SK-N-SH treated with all-trans-retinoic acid at 6 μM for 48 hours (cell line): ENCODE measurements at regions not wholly inside any gene's neighbourhood (a gene's known extent, or its start where the extent isn't known, plus 50 kb on each side); places are given as distances from the start of the nearest gene placed in this dataset.

Source experiments
- ATAC-seq: fragments of 200-7000 bp; cut with Tn5 transposase; 3 replicates; pipeline ENCODE4 v1.9.1; 2020; ENCODE audit warnings: mild to moderate bottlenecking, moderate library complexity
- ARNTL ChIP-seq: fragments of 450-650 bp; formaldehyde crosslinking; IDR thresholded peaks from 2 replicates; pipeline ENCODE4 v1.5.0; 2020; ENCODE audit warnings: low read depth, mild to moderate bottlenecking, moderate library complexity, borderline replicate concordance
- BACH2 ChIP-seq: fragments of 250-450 bp; sonication (Bioruptor Pico); IDR thresholded peaks from 2 replicates; pipeline ENCODE4 v1.9.0; 2021; ENCODE audit warnings: mild to moderate bottlenecking, borderline replicate concordance
- CSDC2 ChIP-seq: fragments of 250-450 bp; sonication (Bioruptor Pico); IDR thresholded peaks from 2 replicates; pipeline ENCODE4 v1.5.0; 2020; ENCODE audit warnings: mild to moderate bottlenecking, moderate library complexity
- CSRNP3 ChIP-seq: fragments of 250-450 bp; sonication (Bioruptor Pico); IDR thresholded peaks from 2 replicates; pipeline ENCODE4 v1.5.1; 2021; ENCODE audit warnings: mild to moderate bottlenecking, moderate library complexity
- ISL1 ChIP-seq: fragments of 250-450 bp; sonication (Bioruptor Pico); IDR thresholded peaks from 2 replicates; pipeline ENCODE4 v2.1.2; 2022; ENCODE audit warnings: mild to moderate bottlenecking, moderate library complexity
- OSR1 ChIP-seq: fragments of 250-450 bp; sonication (Bioruptor Pico); IDR thresholded peaks from 2 replicates; pipeline ENCODE4 v1.8.0; 2022; ENCODE audit warnings: moderate library complexity, mild to moderate bottlenecking, inconsistent platforms
- RARB ChIP-seq: fragments of 250-450 bp; sonication (Bioruptor Pico); IDR thresholded peaks from 2 replicates; pipeline ENCODE4 v1.8.0; 2021; ENCODE audit warnings: mild to moderate bottlenecking, moderate library complexity
- SNAI2 ChIP-seq: fragments of 250-450 bp; sonication (Bioruptor Pico); IDR thresholded peaks from 2 replicates; pipeline ENCODE4 v1.5.0; 2020; ENCODE audit warnings: mild to moderate bottlenecking, moderate library complexity
- TCF4 ChIP-seq: fragments of 250-450 bp; sonication (Bioruptor Pico); IDR thresholded peaks from 2 replicates; pipeline ENCODE4 v1.8.0; 2021; ENCODE audit warnings: mild to moderate bottlenecking, moderate library complexity, borderline replicate concordance
- TOX ChIP-seq: fragments of 250-450 bp; sonication (Bioruptor Pico); IDR thresholded peaks from 2 replicates; pipeline ENCODE4 v1.8.0; 2021; ENCODE audit warnings: mild to moderate bottlenecking, moderate library complexity, borderline replicate concordance
- ZC3H10 ChIP-seq: fragments of 250-450 bp; sonication (Bioruptor Pico); IDR thresholded peaks from 2 replicates; pipeline ENCODE4 v1.5.1; 2021; ENCODE audit warnings: mild to moderate bottlenecking, moderate library complexity
- ZFP3 ChIP-seq: fragments of 250-450 bp; sonication (Bioruptor Pico); IDR thresholded peaks from 2 replicates; pipeline ENCODE4 v1.5.0; 2020; ENCODE audit warnings: mild to moderate bottlenecking, moderate library complexity
- ZFP30 ChIP-seq: fragments of 450-650 bp; formaldehyde crosslinking; IDR thresholded peaks from 2 replicates; pipeline ENCODE4 v1.5.0; 2022; ENCODE audit warnings: mild to moderate bottlenecking, moderate library complexity
- ZNF565 ChIP-seq: fragments of 450-650 bp; formaldehyde crosslinking; conservative IDR thresholded peaks from 2 replicates; pipeline ENCODE4 v1.5.0; 2020; ENCODE audit warnings: low read depth, mild to moderate bottlenecking, moderate library complexity
- ZNF70 ChIP-seq: fragments of 450-650 bp; formaldehyde crosslinking; IDR thresholded peaks from 2 replicates; pipeline ENCODE4 v1.5.0; 2020; ENCODE audit warnings: mild to moderate bottlenecking, moderate library complexity
- ZNF8 ChIP-seq: fragments of 450-650 bp; formaldehyde crosslinking; IDR thresholded peaks from 2 replicates; pipeline ENCODE4 v1.5.0; 2020; ENCODE audit warnings: mild to moderate bottlenecking, moderate library complexity
- TF ChIP-seq, protein P1 (sequence below): fragments of 250-450 bp; sonication (Bioruptor Pico); IDR thresholded peaks from 2 replicates; pipeline ENCODE4 v1.8.0; 2020; ENCODE audit warnings: mild to moderate bottlenecking, moderate library complexity, borderline replicate concordance
- TF ChIP-seq, protein P2 (sequence below): fragments of 250-450 bp; sonication (Bioruptor Pico); IDR thresholded peaks from 2 replicates; pipeline ENCODE4 v1.5.0; 2020; ENCODE audit warnings: mild to moderate bottlenecking, moderate library complexity
- TF ChIP-seq, protein P3 (sequence below): fragments of 250-450 bp; sonication (Bioruptor Pico); IDR thresholded peaks from 2 replicates; pipeline ENCODE4 v1.5.1; 2020; ENCODE audit warnings: low read depth, mild to moderate bottlenecking, moderate library complexity
- TF ChIP-seq, protein P4 (sequence below): fragments of 250-450 bp; sonication (Bioruptor Pico); IDR thresholded peaks from 2 replicates; pipeline ENCODE4 v1.8.0; 2021; ENCODE audit warnings: low read depth, mild to moderate bottlenecking, moderate library complexity, borderline replicate concordance

GRCh38 chr6:113031591-113032238 is 684.6 kb downstream of the RFPL4B start:
- peak; percentile 27; the same call in 2 of the 3 replicates for ATAC-seq
- TF ChIP-seq, protein P1, sequence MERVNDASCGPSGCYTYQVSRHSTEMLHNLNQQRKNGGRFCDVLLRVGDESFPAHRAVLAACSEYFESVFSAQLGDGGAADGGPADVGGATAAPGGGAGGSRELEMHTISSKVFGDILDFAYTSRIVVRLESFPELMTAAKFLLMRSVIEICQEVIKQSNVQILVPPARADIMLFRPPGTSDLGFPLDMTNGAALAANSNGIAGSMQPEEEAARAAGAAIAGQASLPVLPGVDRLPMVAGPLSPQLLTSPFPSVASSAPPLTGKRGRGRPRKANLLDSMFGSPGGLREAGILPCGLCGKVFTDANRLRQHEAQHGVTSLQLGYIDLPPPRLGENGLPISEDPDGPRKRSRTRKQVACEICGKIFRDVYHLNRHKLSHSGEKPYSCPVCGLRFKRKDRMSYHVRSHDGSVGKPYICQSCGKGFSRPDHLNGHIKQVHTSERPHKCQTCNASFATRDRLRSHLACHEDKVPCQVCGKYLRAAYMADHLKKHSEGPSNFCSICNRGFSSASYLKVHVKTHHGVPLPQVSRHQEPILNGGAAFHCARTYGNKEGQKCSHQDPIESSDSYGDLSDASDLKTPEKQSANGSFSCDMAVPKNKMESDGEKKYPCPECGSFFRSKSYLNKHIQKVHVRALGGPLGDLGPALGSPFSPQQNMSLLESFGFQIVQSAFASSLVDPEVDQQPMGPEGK (CRISPR knock-in tag) = no peak
- TF ChIP-seq, protein P2, sequence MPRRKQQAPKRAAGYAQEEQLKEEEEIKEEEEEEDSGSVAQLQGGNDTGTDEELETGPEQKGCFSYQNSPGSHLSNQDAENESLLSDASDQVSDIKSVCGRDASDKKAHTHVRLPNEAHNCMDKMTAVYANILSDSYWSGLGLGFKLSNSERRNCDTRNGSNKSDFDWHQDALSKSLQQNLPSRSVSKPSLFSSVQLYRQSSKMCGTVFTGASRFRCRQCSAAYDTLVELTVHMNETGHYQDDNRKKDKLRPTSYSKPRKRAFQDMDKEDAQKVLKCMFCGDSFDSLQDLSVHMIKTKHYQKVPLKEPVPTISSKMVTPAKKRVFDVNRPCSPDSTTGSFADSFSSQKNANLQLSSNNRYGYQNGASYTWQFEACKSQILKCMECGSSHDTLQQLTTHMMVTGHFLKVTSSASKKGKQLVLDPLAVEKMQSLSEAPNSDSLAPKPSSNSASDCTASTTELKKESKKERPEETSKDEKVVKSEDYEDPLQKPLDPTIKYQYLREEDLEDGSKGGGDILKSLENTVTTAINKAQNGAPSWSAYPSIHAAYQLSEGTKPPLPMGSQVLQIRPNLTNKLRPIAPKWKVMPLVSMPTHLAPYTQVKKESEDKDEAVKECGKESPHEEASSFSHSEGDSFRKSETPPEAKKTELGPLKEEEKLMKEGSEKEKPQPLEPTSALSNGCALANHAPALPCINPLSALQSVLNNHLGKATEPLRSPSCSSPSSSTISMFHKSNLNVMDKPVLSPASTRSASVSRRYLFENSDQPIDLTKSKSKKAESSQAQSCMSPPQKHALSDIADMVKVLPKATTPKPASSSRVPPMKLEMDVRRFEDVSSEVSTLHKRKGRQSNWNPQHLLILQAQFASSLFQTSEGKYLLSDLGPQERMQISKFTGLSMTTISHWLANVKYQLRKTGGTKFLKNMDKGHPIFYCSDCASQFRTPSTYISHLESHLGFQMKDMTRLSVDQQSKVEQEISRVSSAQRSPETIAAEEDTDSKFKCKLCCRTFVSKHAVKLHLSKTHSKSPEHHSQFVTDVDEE = no peak
- TF ChIP-seq TCF4 (no peak), TOX (CRISPR knock-in tag) (no peak), ZFP30 (CRISPR knock-in tag) (no peak), CSDC2 (CRISPR knock-in tag) (no peak), ZC3H10 (CRISPR knock-in tag) (no peak), ISL1 (CRISPR knock-in tag) (no peak), ZNF70 (CRISPR knock-in tag) (no peak), ZNF565 (CRISPR knock-in tag) (no peak), BACH2 (CRISPR knock-in tag) (no peak), SNAI2 (CRISPR knock-in tag) (no peak), OSR1 (CRISPR knock-in tag) (no peak), ARNTL (CRISPR knock-in tag) (no peak), ZFP3 (CRISPR knock-in tag) (no peak), RARB (CRISPR knock-in tag) (no peak), CSRNP3 (CRISPR knock-in tag) (no peak)
- TF ChIP-seq, protein P3, sequence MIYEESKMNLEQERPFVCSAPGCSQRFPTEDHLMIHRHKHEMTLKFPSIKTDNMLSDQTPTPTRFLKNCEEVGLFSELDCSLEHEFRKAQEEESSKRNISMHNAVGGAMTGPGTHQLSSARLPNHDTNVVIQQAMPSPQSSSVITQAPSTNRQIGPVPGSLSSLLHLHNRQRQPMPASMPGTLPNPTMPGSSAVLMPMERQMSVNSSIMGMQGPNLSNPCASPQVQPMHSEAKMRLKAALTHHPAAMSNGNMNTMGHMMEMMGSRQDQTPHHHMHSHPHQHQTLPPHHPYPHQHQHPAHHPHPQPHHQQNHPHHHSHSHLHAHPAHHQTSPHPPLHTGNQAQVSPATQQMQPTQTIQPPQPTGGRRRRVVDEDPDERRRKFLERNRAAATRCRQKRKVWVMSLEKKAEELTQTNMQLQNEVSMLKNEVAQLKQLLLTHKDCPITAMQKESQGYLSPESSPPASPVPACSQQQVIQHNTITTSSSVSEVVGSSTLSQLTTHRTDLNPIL (CRISPR knock-in tag) = no peak
- TF ChIP-seq, protein P4, sequence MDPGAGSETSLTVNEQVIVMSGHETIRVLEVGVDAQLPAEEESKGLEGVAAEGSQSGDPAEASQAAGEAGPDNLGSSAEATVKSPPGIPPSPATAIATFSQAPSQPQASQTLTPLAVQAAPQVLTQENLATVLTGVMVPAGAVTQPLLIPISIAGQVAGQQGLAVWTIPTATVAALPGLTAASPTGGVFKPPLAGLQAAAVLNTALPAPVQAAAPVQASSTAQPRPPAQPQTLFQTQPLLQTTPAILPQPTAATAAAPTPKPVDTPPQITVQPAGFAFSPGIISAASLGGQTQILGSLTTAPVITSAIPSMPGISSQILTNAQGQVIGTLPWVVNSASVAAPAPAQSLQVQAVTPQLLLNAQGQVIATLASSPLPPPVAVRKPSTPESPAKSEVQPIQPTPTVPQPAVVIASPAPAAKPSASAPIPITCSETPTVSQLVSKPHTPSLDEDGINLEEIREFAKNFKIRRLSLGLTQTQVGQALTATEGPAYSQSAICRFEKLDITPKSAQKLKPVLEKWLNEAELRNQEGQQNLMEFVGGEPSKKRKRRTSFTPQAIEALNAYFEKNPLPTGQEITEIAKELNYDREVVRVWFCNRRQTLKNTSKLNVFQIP (CRISPR knock-in tag) = no peak

GRCh38 chr6:113039005-113039404 is 691.9 kb downstream of the RFPL4B start:
- TF ChIP-seq, protein P4 (CRISPR knock-in tag) = no peak
- TF ChIP-seq ZNF8 (CRISPR knock-in tag) (no peak), ZFP30 (CRISPR knock-in tag) (no peak), ZFP3 (CRISPR knock-in tag) (no peak), ZNF70 (CRISPR knock-in tag) (no peak), CSRNP3 (CRISPR knock-in tag) (no peak), CSDC2 (CRISPR knock-in tag) (no peak), ARNTL (CRISPR knock-in tag) (no peak), SNAI2 (CRISPR knock-in tag) (no peak), RARB (CRISPR knock-in tag) (no peak)
- TF ChIP-seq, protein P1 (CRISPR knock-in tag) = no peak
- TF ChIP-seq, protein P3 (CRISPR knock-in tag) = no peak
- ATAC-seq = no peak
